OCI-LY3 (cell line): ENCODE measurements at regions not wholly inside any gene's neighbourhood (a gene's known extent, or its start where the extent isn't known, plus 50 kb on each side); places are given as distances from the start of the nearest gene placed in this dataset.

Experiments
- H2AFZ ChIP-seq: fragments of 200-600, 300-600 bp; shearing (Covaris generic); 2 replicates; pipeline ENCODE4 v1.6.0; 2014; ENCODE audit warnings: antibody characterized with exemption, low read depth, low read length
- H3K27ac ChIP-seq: fragments of 200-600, 300-600 bp; sonication (generic); 2 replicates; pipeline ENCODE4 v1.5.1; 2014; ENCODE audit warnings: mild to moderate bottlenecking, low read length, moderate library complexity, mixed read lengths
- H3K27me3 ChIP-seq: fragments of 200-600, 300-600 bp; sonication (generic); 2 replicates; pipeline ENCODE4 v1.6.1; 2014; ENCODE audit warnings: low read depth, low read length, mixed read lengths
- H3K36me3 ChIP-seq: fragments of 200-600, 300-600 bp; sonication (generic); replicated peaks from 2 replicates; pipeline ENCODE3; 2014; ENCODE audit warnings: low read depth, low read length, mixed read lengths
- H3K4me1 ChIP-seq: fragments of 300-600, 200-600 bp; sonication (generic); 2 replicates; pipeline ENCODE4 v1.6.1; 2014; ENCODE audit warnings: low read length, mixed read lengths
- H3K4me2 ChIP-seq: fragments of 200-600, 300-600 bp; sonication (generic); 2 replicates; pipeline ENCODE4 v1.6.1; 2014; ENCODE audit warnings: low read length, mixed read lengths
- H3K4me3 ChIP-seq: fragments of 300-600, 200-600 bp; sonication (generic); 2 replicates; pipeline ENCODE4 v1.5.1; 2014; ENCODE audit warnings: antibody characterized with exemption, mild to moderate bottlenecking, low read length, moderate library complexity
- H3K79me2 ChIP-seq: fragments of 300-600, 200-600 bp; shearing (Covaris generic); 2 replicates; pipeline ENCODE4 v1.6.1; 2014; ENCODE audit warnings: mild to moderate bottlenecking, low read length, mixed read lengths
- H3K9ac ChIP-seq: fragments of 300-600, 200-600 bp; shearing (Covaris generic); 2 replicates; pipeline ENCODE4 v1.6.0; 2014; ENCODE audit warnings: mild to moderate bottlenecking, low read length, moderate library complexity
- H3K9me3 ChIP-seq: fragments of 200-600, 300-600 bp; shearing (Covaris generic); 2 replicates; pipeline ENCODE4 v1.6.1; 2014; ENCODE audit warnings: low read length, mixed read lengths; ENCODE audit not compliant: insufficient read depth
- H4K20me1 ChIP-seq: fragments of 200-600, 300-600 bp; sonication (generic); 2 replicates; pipeline ENCODE4 v1.6.1; 2016; ENCODE audit warnings: low read length, mixed read lengths; ENCODE audit not compliant: insufficient read depth
- CTCF ChIP-seq: fragments of 200-600, 300-600 bp; sonication (generic); IDR thresholded peaks from 2 replicates; pipeline ENCODE4 v1.5.1; 2014; ENCODE audit warnings: antibody characterized with exemption, low read length, low read depth
- EZH2phosphoT487 ChIP-seq: fragments of 200-600 bp; shearing (Covaris generic); IDR thresholded peaks from 2 replicates; pipeline ENCODE4 v1.6.1; 2018; ENCODE audit warnings: antibody characterized with exemption, mixed run types, low read depth

GRCh38 chr5:42321785-42322184, 101.5 kb upstream of the GHR start:
- H3K27ac ChIP-seq = no peak overlapping the region
- H3K4me2 ChIP-seq = no peak overlapping the region
- TF ChIP-seq EZH2phosphoT487 (no peak), CTCF (no peak)
- no peaks in the 10 kb centered on the region for H3K27me3 ChIP-seq
- H3K9me3 ChIP-seq = no peaks in the 10 kb centered on the region
- no peak overlapping the region for H3K4me3 ChIP-seq
- no peaks in the 10 kb centered on the region for H3K4me1 ChIP-seq
- no peaks in the 10 kb centered on the region for H4K20me1 ChIP-seq
- no peaks in the 10 kb centered on the region for H3K79me2 ChIP-seq
- no peak overlapping the region for H3K9ac ChIP-seq
- no peaks in the 10 kb centered on the region for H3K36me3 ChIP-seq
- no peak overlapping the region for H2AFZ ChIP-seq

- Histone ChIP-seq H3K79me2 (no peaks in the 10 kb centered on the region), H3K27me3 (no peaks in the 10 kb centered on the region), H3K36me3 (no peaks in the 10 kb centered on the region), H3K9me3 (no peaks in the 10 kb centered on the region), H3K4me1 (no peaks in the 10 kb centered on the region), H4K20me1 (no peaks in the 10 kb centered on the region), H3K27ac (no peak overlapping the region), H3K4me3 (no peak overlapping the region), H3K9ac (no peak overlapping the region), H3K4me2 (no peak overlapping the region), H2AFZ (no peak overlapping the region)
- TF ChIP-seq EZH2phosphoT487 = no peak
- TF ChIP-seq CTCF = no peak
Measured at GRCh38 chr5:42337143-42337542, 86.1 kb upstream of the GHR start.

- Histone ChIP-seq H3K79me2 (no peaks in the 10 kb centered on the region), H3K4me2 (no peak overlapping the region)
Measured at GRCh38 chr5:42337607-42338006, 85.6 kb upstream of the GHR start.

GRCh38 chr5:42338136-42338535, 85.1 kb upstream of the GHR start:
- no peaks in the 10 kb centered on the region for H3K79me2 ChIP-seq
- no peaks in the 10 kb centered on the region for H3K9me3 ChIP-seq
- H3K4me1 ChIP-seq = no peaks in the 10 kb centered on the region
- H3K4me2 ChIP-seq = no peak overlapping the region
- TF ChIP-seq CTCF (no peak), EZH2phosphoT487 (no peak)
- no peaks in the 10 kb centered on the region for H4K20me1 ChIP-seq
- no peaks in the 10 kb centered on the region for H3K36me3 ChIP-seq
- H2AFZ ChIP-seq = no peak overlapping the region
- H3K27ac ChIP-seq = no peak overlapping the region
- H3K4me3 ChIP-seq = no peak overlapping the region
- no peaks in the 10 kb centered on the region for H3K27me3 ChIP-seq
- H3K9ac ChIP-seq = no peak overlapping the region

More at GRCh38 chr5:42337607-42338006, 85.6 kb upstream of the GHR start:
- no peak overlapping the region for H3K9ac ChIP-seq
- no peak for TF ChIP-seq EZH2phosphoT487
- TF ChIP-seq CTCF = no peak
- no peaks in the 10 kb centered on the region for H3K36me3 ChIP-seq
- H3K27me3 ChIP-seq = no peaks in the 10 kb centered on the region
- H3K4me1 ChIP-seq = no peaks in the 10 kb centered on the region
- H4K20me1 ChIP-seq = no peaks in the 10 kb centered on the region
- no peak overlapping the region for H3K4me3 ChIP-seq
- no peak overlapping the region for H3K27ac ChIP-seq
- no peak overlapping the region for H2AFZ ChIP-seq
- H3K9me3 ChIP-seq = no peaks in the 10 kb centered on the region
